ENCODE measurements at regions not wholly inside any gene's neighbourhood (a gene's known extent, or its start where the extent isn't known, plus 50 kb on each side); places are given as distances from the start of the nearest gene placed in this dataset.

GRCh38 chr1:164333387-164333786 is 225.6 kb upstream of the PBX1 start:
- Histone ChIP-seq H3K27ac (no peak overlapping the region), H3K4me3 (no peak overlapping the region)
- no peak for DNase-seq (ENCODE audit: low spot score)
- TF ChIP-seq CTCF (IDR thresholded peaks at IDR 0.05), result no peak

GRCh38 chr1:164337394-164337793 is 221.6 kb upstream of the PBX1 start:
- Histone ChIP-seq H3K27ac (no peak overlapping the region), H3K4me3 (no peak overlapping the region)
- no peak for DNase-seq (ENCODE audit: low spot score)
- no peak for TF ChIP-seq CTCF (IDR thresholded peaks at IDR 0.05)

DNA sequence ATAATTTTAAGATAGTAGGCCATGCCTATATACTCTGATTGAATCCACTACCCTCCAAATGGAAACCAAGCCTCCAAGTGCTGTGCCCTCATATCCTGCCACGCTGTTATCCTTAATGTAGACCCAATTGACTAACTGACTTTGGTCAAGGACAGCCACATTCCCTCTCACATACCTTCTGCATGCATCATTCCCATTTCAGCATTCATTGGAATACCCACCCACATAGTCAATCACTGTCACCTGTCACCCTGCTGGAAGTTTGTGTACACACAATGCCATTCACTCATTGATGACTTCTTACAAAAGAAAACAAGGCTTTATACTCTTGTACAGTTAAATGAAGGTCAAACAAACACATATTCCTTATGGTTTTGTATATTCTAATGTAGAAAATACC is 221.1 kb upstream of the PBX1 start:
- no peak for TF ChIP-seq CTCF (IDR thresholded peaks at IDR 0.05)
- H3K4me3 ChIP-seq, result no peak overlapping the region
- no peak for DNase-seq (ENCODE audit: low spot score)
- H3K27ac ChIP-seq, result no peak overlapping the region

- Histone ChIP-seq H3K4me3 (no peak overlapping the region), H3K27ac (no peak overlapping the region)
- DNase-seq (ENCODE audit: low spot score), result no peak
- TF ChIP-seq CTCF (IDR thresholded peaks at IDR 0.05), result no peak
Observed at GRCh38 chr1:164343189-164343588, 215.8 kb upstream of the PBX1 start.

- DNase-seq (ENCODE audit: low spot score), result no peak
- TF ChIP-seq CTCF (IDR thresholded peaks at IDR 0.05), result no peak
- Histone ChIP-seq H3K27ac (no peak overlapping the region), H3K4me3 (no peak overlapping the region)
Observed at GRCh38 chr1:164347980-164348379, 211.0 kb upstream of the PBX1 start.

GRCh38 chr1:164356511-164356910 is 202.5 kb upstream of the PBX1 start:
- no peak for TF ChIP-seq CTCF (IDR thresholded peaks at IDR 0.05)
- Histone ChIP-seq H3K27ac (no peak overlapping the region), H3K4me3 (no peak overlapping the region)
- no peak for DNase-seq (ENCODE audit: low spot score)

DNA sequence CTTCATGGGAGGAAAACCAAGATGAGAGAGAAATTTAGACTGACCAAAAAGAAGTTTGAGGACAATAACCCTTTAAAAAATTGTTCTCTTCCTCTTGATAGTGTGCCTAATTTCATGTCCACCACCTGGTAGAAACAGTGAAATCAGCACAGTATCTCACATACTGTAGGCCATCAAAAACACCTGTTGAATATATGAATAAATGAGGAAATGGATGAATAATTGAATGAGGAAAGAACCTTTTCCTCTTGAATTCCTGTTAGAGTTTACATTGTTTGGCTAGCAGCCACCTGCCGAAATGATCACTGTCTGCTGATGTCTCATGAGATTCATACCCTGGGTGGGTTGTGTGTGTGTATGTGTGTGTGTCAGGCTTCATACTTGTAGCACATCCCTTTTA is 198.7 kb upstream of the PBX1 start:
- DNase-seq (ENCODE audit: low spot score), result no peak
- no peak overlapping the region for H3K4me3 ChIP-seq
- no peak for TF ChIP-seq CTCF (IDR thresholded peaks at IDR 0.05)
- H3K27ac ChIP-seq, result no peak overlapping the region

All from coronary artery (tissue), 2 donors.